Activated CD4-positive, alpha-beta memory T cell treated with anti-CD3 and anti-CD28 coated beads for 36 hours (primary cell): ENCODE measurements at regions not wholly inside any gene's neighbourhood (a gene's known extent, or its start where the extent isn't known, plus 50 kb on each side); places are given as distances from the start of the nearest gene placed in this dataset.
"Not testable (repeated sequence)": the region's sequence is repeated elsewhere in the genome, so short reads cannot be mapped to it uniquely, and the experiment has no call there.

Experiments
- CTCF ChIA-PET: fragments of 350-600 bp; sonication (Branson Sonifier 250); formaldehyde crosslinking; loops from one replicate; lab custom pipeline; 2021; ENCODE audit warnings: antibody characterized with exemption, inconsistent platforms; lab: Charles Lee
- POLR2A ChIA-PET: fragments of 350-600 bp; sonication (Branson Sonifier 250); formaldehyde crosslinking; loops from one replicate; lab custom pipeline; 2021; ENCODE audit warnings: antibody characterized with exemption; lab: Charles Lee
- DNase-seq: peaks from one replicate; pipeline ENCODE4 v3.0.0-alpha.2; 2020
- H3K27ac Mint-ChIP-seq: one replicate; pipeline ENCODE4 v1.8.0; 2021; ENCODE audit warnings: mixed read lengths
- H3K27me3 Mint-ChIP-seq: one replicate; pipeline ENCODE4 v1.8.0; 2021; ENCODE audit warnings: mixed read lengths
- H3K36me3 Mint-ChIP-seq: one replicate; pipeline ENCODE4 v1.8.0; 2021; ENCODE audit warnings: mixed read lengths
- H3K4me1 Mint-ChIP-seq: one replicate; pipeline ENCODE4 v1.8.0; 2021; ENCODE audit warnings: low read depth, mixed read lengths
- H3K4me3 Mint-ChIP-seq: one replicate; pipeline ENCODE4 v1.8.0; 2021; ENCODE audit warnings: mild to moderate bottlenecking, mixed read lengths
- H3K9me3 Mint-ChIP-seq: one replicate; pipeline ENCODE4 v1.8.0; 2021; ENCODE audit warnings: mixed read lengths
- intact Hi-C: fragments of 100-400 bp; cut with micrococcal nuclease; formaldehyde crosslinking; loops from one replicate; pipeline ENCODE4 v1.15.1; 2023

GRCh38 chr1:244139655-244140054, 88.6 kb downstream of the ZBTB18 start:
- no peaks in the 10 kb centered on the region for H3K9me3 Mint-ChIP-seq
- H3K27me3 Mint-ChIP-seq: peaks cover 20% of the 10 kb centered on the region
- POLR2A ChIA-PET: no interaction called here
- peaks cover 10% of the 10 kb centered on the region for H3K4me1 Mint-ChIP-seq
- CTCF ChIA-PET: no interaction called here
- H3K36me3 Mint-ChIP-seq: no peaks in the 10 kb centered on the region
- no peak overlapping the region for H3K4me3 Mint-ChIP-seq
- intact Hi-C loops: no loop called here
- H3K27ac Mint-ChIP-seq: no peak overlapping the region
- DNase-seq: no peak

- Mint-ChIP-seq H3K4me3 (no peak overlapping the region), H3K27me3 (peaks cover 17% of the 10 kb centered on the region), H3K27ac (no peak overlapping the region), H3K9me3 (no peaks in the 10 kb centered on the region), H3K4me1 (peaks cover 10% of the 10 kb centered on the region), H3K36me3 (no peaks in the 10 kb centered on the region)
- DNase-seq: no peak
- intact Hi-C loops: no loop called here
- POLR2A ChIA-PET: no interaction called here
- CTCF ChIA-PET: no interaction called here
These were observed 89.3 kb downstream of the ZBTB18 start for GRCh38 chr1:244140420-244140819.

- ChIA-PET CTCF (interaction anchor here (1.2 kb wide), 1 partner anchor 155 kb away, joined by 4 read pairs; no protein-coding TSS in a partner anchor), POLR2A (no interaction called here)
- intact Hi-C loops: no loop called here
- DNase-seq: no peak
- Mint-ChIP-seq H3K9me3 (no peaks in the 10 kb centered on the region), H3K4me1 (no peaks in the 10 kb centered on the region), H3K36me3 (no peaks in the 10 kb centered on the region), H3K27ac (no peak overlapping the region), H3K27me3 (peaks cover 5% of the 10 kb centered on the region), H3K4me3 (no peak overlapping the region)
These were observed 93.0 kb downstream of the ZBTB18 start for GRCh38 chr1:244144053-244144452.

GRCh38 chr1:244150071-244150470, 99.0 kb downstream of the ZBTB18 start:
- intact Hi-C loops: no loop called here
- no peaks in the 10 kb centered on the region for H3K36me3 Mint-ChIP-seq
- H3K4me1 Mint-ChIP-seq: no peaks in the 10 kb centered on the region
- CTCF ChIA-PET: no interaction called here
- H3K9me3 Mint-ChIP-seq: no peaks in the 10 kb centered on the region
- H3K27ac Mint-ChIP-seq: no peak overlapping the region
- no peak overlapping the region for H3K4me3 Mint-ChIP-seq
- H3K27me3 Mint-ChIP-seq: no peaks in the 10 kb centered on the region
- no peak for DNase-seq
- POLR2A ChIA-PET: no interaction called here

- intact Hi-C loops: no loop called here
- Mint-ChIP-seq H3K27me3 (no peaks in the 10 kb centered on the region), H3K9me3 (no peaks in the 10 kb centered on the region), H3K4me1 (no peaks in the 10 kb centered on the region), H3K4me3 (no peak overlapping the region), H3K27ac (no peak overlapping the region), H3K36me3 (no peaks in the 10 kb centered on the region)
- POLR2A ChIA-PET: no interaction called here
- DNase-seq: no peak
- CTCF ChIA-PET: no interaction called here
These were observed 99.6 kb downstream of the ZBTB18 start for GRCh38 chr1:244150665-244151064.

GRCh38 chr1:244151537-244151936, 100.5 kb downstream of the ZBTB18 start:
- POLR2A ChIA-PET: no interaction called here
- CTCF ChIA-PET: no interaction called here
- DNase-seq: no peak
- Mint-ChIP-seq H3K4me1 (no peaks in the 10 kb centered on the region), H3K9me3 (no peaks in the 10 kb centered on the region), H3K36me3 (no peaks in the 10 kb centered on the region), H3K27me3 (no peaks in the 10 kb centered on the region), H3K4me3 (no peak overlapping the region), H3K27ac (no peak overlapping the region)
- intact Hi-C loops: no loop called here

GRCh38 chr1:244154508-244154871, 103.4 kb downstream of the ZBTB18 start:
- ChIA-PET POLR2A (no interaction called here), CTCF (interaction anchor here (1.0 kb wide), 1 partner anchor 11 kb away, joined by 3 read pairs; no protein-coding TSS in a partner anchor)
- Mint-ChIP-seq H3K36me3 (no peaks in the 10 kb centered on the region), H3K27me3 (no peaks in the 10 kb centered on the region), H3K9me3 (no peaks in the 10 kb centered on the region), H3K4me3 (no peak overlapping the region), H3K4me1 (no peaks in the 10 kb centered on the region), H3K27ac (no peak overlapping the region)
- DNase-seq: no peak
- intact Hi-C loops: no loop called here

GRCh38 chr1:244154872-244155531, 103.9 kb downstream of the ZBTB18 start:
- H3K27me3 Mint-ChIP-seq: no peaks in the 10 kb centered on the region
- H3K27ac Mint-ChIP-seq: no peak overlapping the region
- no peak overlapping the region for H3K4me3 Mint-ChIP-seq
- ChIA-PET CTCF (interaction anchor here (1.0 kb wide), 1 partner anchor 12 kb away, joined by 3 read pairs; no protein-coding TSS in a partner anchor), POLR2A (no interaction called here)
- H3K9me3 Mint-ChIP-seq: no peaks in the 10 kb centered on the region
- H3K36me3 Mint-ChIP-seq: no peaks in the 10 kb centered on the region
- no peak for DNase-seq
- intact Hi-C loops: no loop called here
- H3K4me1 Mint-ChIP-seq: no peaks in the 10 kb centered on the region

GRCh38 chr1:244155661-244156060, 104.6 kb downstream of the ZBTB18 start:
- ChIA-PET POLR2A (no interaction called here), CTCF (no interaction called here)
- Mint-ChIP-seq H3K27ac (no peak overlapping the region), H3K27me3 (no peaks in the 10 kb centered on the region), H3K9me3 (no peaks in the 10 kb centered on the region), H3K4me1 (no peaks in the 10 kb centered on the region), H3K4me3 (no peak overlapping the region), H3K36me3 (no peaks in the 10 kb centered on the region)
- no peak for DNase-seq
- intact Hi-C loops: no loop called here

GRCh38 chr1:244156617-244157016, 105.5 kb downstream of the ZBTB18 start:
- POLR2A ChIA-PET, DNase-seq, H3K27ac Mint-ChIP-seq, intact Hi-C loops, H3K4me3 Mint-ChIP-seq, H3K27me3 Mint-ChIP-seq, H3K9me3 Mint-ChIP-seq, CTCF ChIA-PET, H3K36me3 Mint-ChIP-seq, H3K4me1 Mint-ChIP-seq: not testable (repeated sequence)

- DNase-seq: no peak
- H3K27me3 Mint-ChIP-seq: no peaks in the 10 kb centered on the region
- ChIA-PET POLR2A (no interaction called here), CTCF (no interaction called here)
- intact Hi-C loops: no loop called here
- no peak overlapping the region for H3K27ac Mint-ChIP-seq
- H3K36me3 Mint-ChIP-seq: no peaks in the 10 kb centered on the region
- H3K9me3 Mint-ChIP-seq: no peaks in the 10 kb centered on the region
- no peaks in the 10 kb centered on the region for H3K4me1 Mint-ChIP-seq
- no peak overlapping the region for H3K4me3 Mint-ChIP-seq
These were observed 106.8 kb downstream of the ZBTB18 start for GRCh38 chr1:244157731-244158438.

GRCh38 chr1:244159646-244160045, 108.6 kb downstream of the ZBTB18 start:
- no peaks in the 10 kb centered on the region for H3K9me3 Mint-ChIP-seq
- no peaks in the 10 kb centered on the region for H3K36me3 Mint-ChIP-seq
- H3K4me1 Mint-ChIP-seq: no peaks in the 10 kb centered on the region
- ChIA-PET POLR2A (no interaction called here), CTCF (no interaction called here)
- H3K27me3 Mint-ChIP-seq: no peaks in the 10 kb centered on the region
- no peak overlapping the region for H3K27ac Mint-ChIP-seq
- intact Hi-C loops: no loop called here
- H3K4me3 Mint-ChIP-seq: no peak overlapping the region
- no peak for DNase-seq
